T-helper 2 cell (primary cell): ENCODE measurements at regions not wholly inside any gene's neighbourhood (a gene's known extent, or its start where the extent isn't known, plus 50 kb on each side); places are given as distances from the start of the nearest gene placed in this dataset.
"Not testable (repeated sequence)": the region's sequence is repeated elsewhere in the genome, so short reads cannot be mapped to it uniquely, and the experiment has no call there.

Experiments
- DNase-seq, 5 experiments: peaks; one replicate each; pipeline versions ENCODE4 v3.0.0 to v3.0.0-alpha.2; 2012 to 2022

- DNase-seq = no peak
Measured at GRCh38 chr1:30169269-30169668, 554.1 kb downstream of the MATN1 start.

- no peak for DNase-seq
Measured at GRCh38 chr1:30166174-30166573, 557.2 kb downstream of the MATN1 start.

GRCh38 chr1:30165116-30165515, 558.3 kb downstream of the MATN1 start:
- no peak for DNase-seq

- DNase-seq = no peak
Measured at GRCh38 chr1:30164693-30165092, 558.7 kb downstream of the MATN1 start.

- no peak for DNase-seq
Measured at GRCh38 chr1:30162565-30162964, 560.8 kb downstream of the MATN1 start.

- DNase-seq = no peak
Measured at GRCh38 chr1:30161953-30162352, 561.4 kb downstream of the MATN1 start.

GRCh38 chr1:30160999-30161689, 562.2 kb downstream of the MATN1 start:
- DNase-seq = no peak

GRCh38 chr1:30159015-30159414, 564.4 kb downstream of the MATN1 start:
- DNase-seq = no peak

GRCh38 chr1:30155698-30156097, 567.7 kb downstream of the MATN1 start:
- DNase-seq = not testable (repeated sequence)

- not testable (repeated sequence) for DNase-seq
Measured at GRCh38 chr1:30155253-30155652, 568.1 kb downstream of the MATN1 start.

- no peak for DNase-seq
Measured at GRCh38 chr1:30153743-30154449, 569.5 kb downstream of the MATN1 start.

- DNase-seq = no peak
Measured at GRCh38 chr1:30151826-30152225, 571.6 kb downstream of the MATN1 start.

GRCh38 chr1:30151119-30151518, 572.3 kb downstream of the MATN1 start:
- no peak for DNase-seq

GRCh38 chr1:30149226-30149625, 574.2 kb downstream of the MATN1 start:
- no peak for DNase-seq

GRCh38 chr1:30148676-30149075, 574.7 kb downstream of the MATN1 start:
- DNase-seq = no peak

GRCh38 chr1:30147188-30147587, 576.2 kb downstream of the MATN1 start:
- no peak for DNase-seq

GRCh38 chr1:30146448-30146847, 576.9 kb downstream of the MATN1 start:
- no peak for DNase-seq

- DNase-seq = no peak
Measured at GRCh38 chr1:30145723-30146303, 577.6 kb downstream of the MATN1 start.

GRCh38 chr1:30144831-30145230, 578.6 kb downstream of the MATN1 start:
- DNase-seq = no peak

GRCh38 chr1:30143517-30143916, 579.9 kb downstream of the MATN1 start:
- no peak for DNase-seq

- DNase-seq = no peak
Measured at GRCh38 chr1:30140566-30140965, 582.8 kb downstream of the MATN1 start.

GRCh38 chr1:30138891-30139290, 584.5 kb downstream of the MATN1 start:
- DNase-seq = no peak

- DNase-seq = no peak
Measured at GRCh38 chr1:30137001-30137400, 586.4 kb downstream of the MATN1 start.

GRCh38 chr1:30135698-30136097, 587.7 kb downstream of the MATN1 start:
- DNase-seq = no peak
